ENCODE measurements at regions not wholly inside any gene's neighbourhood (a gene's known extent, or its start where the extent isn't known, plus 50 kb on each side); places are given as distances from the start of the nearest gene placed in this dataset.

GRCh38 chr21:27292783-27293182 is 325.9 kb upstream of the ADAMTS5 start:
- no peaks in the 10 kb centered on the region for H3K27me3 ChIP-seq (replicated peaks)
- no peaks in the 10 kb centered on the region for H3K36me3 ChIP-seq (replicated peaks)
- TF ChIP-seq, protein P1, sequence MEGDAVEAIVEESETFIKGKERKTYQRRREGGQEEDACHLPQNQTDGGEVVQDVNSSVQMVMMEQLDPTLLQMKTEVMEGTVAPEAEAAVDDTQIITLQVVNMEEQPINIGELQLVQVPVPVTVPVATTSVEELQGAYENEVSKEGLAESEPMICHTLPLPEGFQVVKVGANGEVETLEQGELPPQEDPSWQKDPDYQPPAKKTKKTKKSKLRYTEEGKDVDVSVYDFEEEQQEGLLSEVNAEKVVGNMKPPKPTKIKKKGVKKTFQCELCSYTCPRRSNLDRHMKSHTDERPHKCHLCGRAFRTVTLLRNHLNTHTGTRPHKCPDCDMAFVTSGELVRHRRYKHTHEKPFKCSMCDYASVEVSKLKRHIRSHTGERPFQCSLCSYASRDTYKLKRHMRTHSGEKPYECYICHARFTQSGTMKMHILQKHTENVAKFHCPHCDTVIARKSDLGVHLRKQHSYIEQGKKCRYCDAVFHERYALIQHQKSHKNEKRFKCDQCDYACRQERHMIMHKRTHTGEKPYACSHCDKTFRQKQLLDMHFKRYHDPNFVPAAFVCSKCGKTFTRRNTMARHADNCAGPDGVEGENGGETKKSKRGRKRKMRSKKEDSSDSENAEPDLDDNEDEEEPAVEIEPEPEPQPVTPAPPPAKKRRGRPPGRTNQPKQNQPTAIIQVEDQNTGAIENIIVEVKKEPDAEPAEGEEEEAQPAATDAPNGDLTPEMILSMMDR (IDR thresholded peaks at IDR 0.05; ENCODE audit: low read depth, low read length, missing control alignments) = no peak
- no peak for DNase-seq
- in situ Hi-C loops (cut with HindIII; ENCODE audit: low pct_ligation_motif_present, low sequenced_read_pairs) = no loop called here
- H3K4me3 ChIP-seq (ENCODE audit: low read depth, low read length) = no peak overlapping the region
- H3K27ac ChIP-seq = no peak overlapping the region

GRCh38 chr21:27292229-27292628 is 325.3 kb upstream of the ADAMTS5 start:
- Histone ChIP-seq H3K27me3 (replicated peaks) (no peaks in the 10 kb centered on the region), H3K27ac (no peak overlapping the region), H3K4me3 (ENCODE audit: low read depth, low read length) (no peak overlapping the region), H3K36me3 (replicated peaks) (no peaks in the 10 kb centered on the region)
- DNase-seq = no peak
- in situ Hi-C loops (cut with HindIII; ENCODE audit: low pct_ligation_motif_present, low sequenced_read_pairs) = no loop called here
- TF ChIP-seq, protein P1 (IDR thresholded peaks at IDR 0.05; ENCODE audit: low read depth, low read length, missing control alignments) = no peak

DNA sequence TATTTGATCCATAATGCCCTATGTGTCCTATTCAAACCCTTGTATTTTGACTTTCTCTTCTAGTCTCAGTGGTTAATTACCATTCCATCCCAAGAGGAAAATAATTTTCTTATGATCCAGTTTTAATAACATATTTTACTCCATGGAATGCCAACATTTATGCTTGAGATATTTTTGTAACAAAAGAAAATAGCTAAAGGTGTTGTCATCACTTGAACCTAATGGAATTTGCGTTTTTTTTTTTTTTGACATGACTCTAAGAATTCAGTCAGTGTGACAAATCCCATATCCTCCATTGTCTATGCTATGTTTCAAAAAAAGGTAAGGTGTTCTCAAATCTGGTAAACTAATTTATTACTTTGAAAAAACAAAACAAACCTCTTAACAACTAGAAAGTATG is 324.1 kb upstream of the ADAMTS5 start:
- DNase-seq = no peak
- TF ChIP-seq, protein P1 (IDR thresholded peaks at IDR 0.05; ENCODE audit: low read depth, low read length, missing control alignments) = no peak
- no peak overlapping the region for H3K27ac ChIP-seq
- no peaks in the 10 kb centered on the region for H3K27me3 ChIP-seq (replicated peaks)
- no peaks in the 10 kb centered on the region for H3K36me3 ChIP-seq (replicated peaks)
- H3K4me3 ChIP-seq (ENCODE audit: low read depth, low read length) = no peak overlapping the region
- in situ Hi-C loops (cut with HindIII; ENCODE audit: low pct_ligation_motif_present, low sequenced_read_pairs) = no loop called here

- in situ Hi-C loops (cut with HindIII; ENCODE audit: low pct_ligation_motif_present, low sequenced_read_pairs) = no loop called here
- Histone ChIP-seq H3K4me3 (ENCODE audit: low read depth, low read length) (no peak overlapping the region), H3K27me3 (replicated peaks) (no peaks in the 10 kb centered on the region), H3K36me3 (replicated peaks) (no peaks in the 10 kb centered on the region), H3K27ac (no peak overlapping the region)
- DNase-seq = no peak
- TF ChIP-seq, protein P1 (IDR thresholded peaks at IDR 0.05; ENCODE audit: low read depth, low read length, missing control alignments) = no peak
Measured at GRCh38 chr21:27290028-27290427, 323.1 kb upstream of the ADAMTS5 start.

DNA sequence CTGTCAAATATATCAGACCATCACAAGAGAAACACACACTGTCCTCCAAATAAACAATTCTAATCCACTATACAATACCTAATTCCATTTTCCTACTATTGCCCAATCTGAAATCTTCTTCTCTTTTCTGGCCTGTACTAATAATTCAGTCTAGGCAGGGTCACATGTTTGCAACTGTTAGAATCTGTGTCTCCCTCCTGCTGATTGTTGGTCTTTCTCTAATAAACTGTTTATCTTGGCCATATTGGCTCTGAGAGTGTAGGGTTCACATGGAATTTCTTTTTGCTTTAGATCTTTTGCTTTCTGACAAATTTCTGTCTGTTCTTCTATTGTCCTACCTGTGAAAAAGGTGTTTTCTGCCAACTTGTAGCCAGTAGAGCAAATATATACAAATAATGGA is 319.9 kb upstream of the ADAMTS5 start:
- H3K36me3 ChIP-seq (replicated peaks) = no peaks in the 10 kb centered on the region
- TF ChIP-seq, protein P1 (IDR thresholded peaks at IDR 0.05; ENCODE audit: low read depth, low read length, missing control alignments) = no peak
- in situ Hi-C loops (cut with HindIII; ENCODE audit: low pct_ligation_motif_present, low sequenced_read_pairs) = no loop called here

GRCh38 chr21:27277110-27277509 is 310.2 kb upstream of the ADAMTS5 start:
- Histone ChIP-seq H3K4me3 (ENCODE audit: low read depth, low read length) (no peak overlapping the region), H3K27me3 (replicated peaks) (no peaks in the 10 kb centered on the region), H3K27ac (no peak overlapping the region), H3K36me3 (replicated peaks) (no peaks in the 10 kb centered on the region)
- peak; percentile 20 for DNase-seq
- TF ChIP-seq, protein P1 (IDR thresholded peaks at IDR 0.05; ENCODE audit: low read depth, low read length, missing control alignments) = no peak
- in situ Hi-C loops (cut with HindIII; ENCODE audit: low pct_ligation_motif_present, low sequenced_read_pairs) = no loop called here

More for the DNA sequence above, 319.9 kb upstream of the ADAMTS5 start:
- DNase-seq = no peak
- Histone ChIP-seq H3K27ac (no peak overlapping the region), H3K4me3 (ENCODE audit: low read depth, low read length) (no peak overlapping the region), H3K27me3 (replicated peaks) (no peaks in the 10 kb centered on the region)

All from brain microvascular endothelial cell (primary cell).